Large intestine (tissue), 3 donors: ENCODE measurements at regions not wholly inside any gene's neighbourhood (a gene's known extent, or its start where the extent isn't known, plus 50 kb on each side); places are given as distances from the start of the nearest gene placed in this dataset.
A peak's percentile ranks its signal among the peaks of the same experiment; 100 is the strongest.
"Not testable (repeated sequence)": the region's sequence is repeated elsewhere in the genome, so short reads cannot be mapped to it uniquely, and the experiment has no call there.

Experiments
- DNase-seq, 2 donors: peaks; one replicate each; pipeline versions ENCODE4 v3.0.0 to v3.0.0-alpha.2; 2013
- H3K27ac ChIP-seq: one replicate; pipeline ENCODE4 v1.5.1; 2013; ENCODE audit warnings: low read length
- H3K27me3 ChIP-seq: 2 replicates; pipeline ENCODE4 v1.6.1; 2013; ENCODE audit warnings: low read length; ENCODE audit not compliant: control insufficient read depth, insufficient read depth
- H3K36me3 ChIP-seq: 2 replicates; pipeline ENCODE4 v1.6.1; 2013; ENCODE audit warnings: low read length; ENCODE audit not compliant: control insufficient read depth, insufficient read depth
- H3K4me1 ChIP-seq: one replicate; pipeline ENCODE4 v1.6.1; 2013; ENCODE audit warnings: low read length; ENCODE audit not compliant: control insufficient read depth, insufficient read depth
- H3K4me3 ChIP-seq: one replicate; pipeline ENCODE4 v1.5.1; 2013; ENCODE audit warnings: low read length
- H3K9me3 ChIP-seq: one replicate; pipeline ENCODE4 v1.6.1; 2013; ENCODE audit warnings: mild to moderate bottlenecking, low read depth, low read length, moderate library complexity; ENCODE audit not compliant: control insufficient read depth
- WGBS: methylation state at CpG from one replicate; pipeline ENCODE4 v1.1.5; 2013; ENCODE audit warnings: low lambda C conversion rate; ENCODE audit not compliant: insufficient coverage; 5-methylcytosine and 5-hydroxymethylcytosine counted together

- no peak for DNase-seq
- H3K27ac ChIP-seq: no peak overlapping the region
- WGBS: no CpG with 5 or more reads among the region's 1 CpG
- H3K4me3 ChIP-seq: no peak overlapping the region
- no peaks in the 10 kb centered on the region for H3K36me3 ChIP-seq
- H3K9me3 ChIP-seq: peaks cover 16% of the 10 kb centered on the region
- H3K4me1 ChIP-seq: peaks cover 6% of the 10 kb centered on the region
- H3K27me3 ChIP-seq: peaks cover 83% of the 10 kb centered on the region
These were observed 50.9 kb downstream of the ANXA2R start for GRCh38 chr5:42989190-42989589.

- DNase-seq: no peak
- H3K4me3 ChIP-seq: no peak overlapping the region
- H3K9me3 ChIP-seq: peaks cover 16% of the 10 kb centered on the region
- H3K36me3 ChIP-seq: no peaks in the 10 kb centered on the region
- 100% methylated on average over 2 of the region's 2 CpGs for WGBS
- peaks cover 77% of the 10 kb centered on the region for H3K27me3 ChIP-seq
- H3K27ac ChIP-seq: no peak overlapping the region
- peaks cover 6% of the 10 kb centered on the region for H3K4me1 ChIP-seq
These were observed 51.6 kb downstream of the ANXA2R start for GRCh38 chr5:42988568-42988967.

GRCh38 chr5:42985129-42986037, 54.7 kb downstream of the ANXA2R start:
- peak in 1 of 2 donors; percentile 21 for DNase-seq
- Histone ChIP-seq H3K9me3 (peaks cover 1% of the 10 kb centered on the region), H3K36me3 (no peaks in the 10 kb centered on the region), H3K27ac (no peak overlapping the region), H3K4me1 (no peaks in the 10 kb centered on the region), H3K27me3 (peaks cover 47% of the 10 kb centered on the region), H3K4me3 (no peak overlapping the region)
- no CpG with 5 or more reads among the region's 2 CpGs for whole genome bisulfite sequencing

GRCh38 chr5:42984307-42984706, 55.8 kb downstream of the ANXA2R start:
- Histone ChIP-seq H3K27ac (no peak overlapping the region), H3K4me3 (no peak overlapping the region), H3K27me3 (peaks cover 36% of the 10 kb centered on the region), H3K4me1 (no peaks in the 10 kb centered on the region), H3K9me3 (peaks cover 12% of the 10 kb centered on the region), H3K36me3 (no peaks in the 10 kb centered on the region)
- DNase-seq: no peak

- Histone ChIP-seq H3K4me3 (no peak overlapping the region), H3K27me3 (peaks cover 24% of the 10 kb centered on the region), H3K9me3 (peaks cover 20% of the 10 kb centered on the region), H3K27ac (no peak overlapping the region), H3K36me3 (no peaks in the 10 kb centered on the region), H3K4me1 (no peaks in the 10 kb centered on the region)
- no peak for DNase-seq
- WGBS: no CpG with 5 or more reads among the region's 7 CpGs
These were observed 58.0 kb downstream of the ANXA2R start for GRCh38 chr5:42982107-42982622.

- H3K4me3 ChIP-seq, H3K27ac ChIP-seq, DNase-seq, H3K4me1 ChIP-seq, H3K36me3 ChIP-seq: not testable (repeated sequence)
- no CpG with 5 or more reads among the region's 8 CpGs for WGBS
- Histone ChIP-seq H3K27me3 (peaks cover 18% of the 10 kb centered on the region), H3K9me3 (peaks cover 20% of the 10 kb centered on the region)
These were observed 58.6 kb downstream of the ANXA2R start for GRCh38 chr5:42981417-42982106.

- H3K4me1 ChIP-seq, H3K27ac ChIP-seq, H3K4me3 ChIP-seq, DNase-seq, H3K36me3 ChIP-seq: not testable (repeated sequence)
- WGBS: no CpG with 5 or more reads among the region's 5 CpGs
- Histone ChIP-seq H3K9me3 (peaks cover 20% of the 10 kb centered on the region), H3K27me3 (peaks cover 14% of the 10 kb centered on the region)
These were observed 59.1 kb downstream of the ANXA2R start for GRCh38 chr5:42981015-42981414.

- H3K9me3 ChIP-seq: peaks cover 20% of the 10 kb centered on the region
- DNase-seq, H3K27me3 ChIP-seq, H3K27ac ChIP-seq, H3K4me3 ChIP-seq, H3K36me3 ChIP-seq, H3K4me1 ChIP-seq: not testable (repeated sequence)
- WGBS: no CpG with 5 or more reads among the region's 36 CpGs
These were observed 59.7 kb downstream of the ANXA2R start for GRCh38 chr5:42980391-42980790.

GRCh38 chr5:42979242-42979641, 60.9 kb downstream of the ANXA2R start:
- H3K4me1 ChIP-seq, H3K4me3 ChIP-seq, H3K36me3 ChIP-seq, DNase-seq, H3K27ac ChIP-seq, H3K27me3 ChIP-seq: not testable (repeated sequence)
- peaks cover 20% of the 10 kb centered on the region for H3K9me3 ChIP-seq
- no CpG with 5 or more reads among the region's 34 CpGs for WGBS

GRCh38 chr5:42974536-42974935, 65.6 kb downstream of the ANXA2R start:
- H3K4me3 ChIP-seq: no peak overlapping the region
- peaks cover 13% of the 10 kb centered on the region for H3K9me3 ChIP-seq
- peaks cover 13% of the 10 kb centered on the region for H3K27me3 ChIP-seq
- no peaks in the 10 kb centered on the region for H3K4me1 ChIP-seq
- H3K27ac ChIP-seq: no peak overlapping the region
- DNase-seq: no peak
- H3K36me3 ChIP-seq: no peaks in the 10 kb centered on the region
- no CpG with 5 or more reads among the region's 2 CpGs for WGBS
